Esophagus squamous epithelium (tissue), 4 donors: ENCODE measurements at regions not wholly inside any gene's neighbourhood (a gene's known extent, or its start where the extent isn't known, plus 50 kb on each side); places are given as distances from the start of the nearest gene placed in this dataset.

Source experiments
- POLR2A ChIP-seq, 4 donors: fragments of 450-650 bp; IDR thresholded peaks; one replicate each; pipeline ENCODE4 v1.6.1; 2017; ENCODE audit warnings: antibody characterized with exemption in 4 of 4, mild to moderate bottlenecking in 4 of 4, moderate library complexity in 3 of 4
- TF ChIP-seq, protein P1 (sequence below), 6 experiments: fragments of 450-650 bp in 4 of 6; fragments of 200-600 bp in 2 of 6; sonication (generic) in 2 of 6; IDR thresholded peaks; one replicate each; pipeline ENCODE4 v1.5.1; 2016 to 2019; ENCODE audit warnings: antibody characterized with exemption in 6 of 6, mild to moderate bottlenecking in 4 of 6, moderate library complexity in 4 of 6

DNA sequence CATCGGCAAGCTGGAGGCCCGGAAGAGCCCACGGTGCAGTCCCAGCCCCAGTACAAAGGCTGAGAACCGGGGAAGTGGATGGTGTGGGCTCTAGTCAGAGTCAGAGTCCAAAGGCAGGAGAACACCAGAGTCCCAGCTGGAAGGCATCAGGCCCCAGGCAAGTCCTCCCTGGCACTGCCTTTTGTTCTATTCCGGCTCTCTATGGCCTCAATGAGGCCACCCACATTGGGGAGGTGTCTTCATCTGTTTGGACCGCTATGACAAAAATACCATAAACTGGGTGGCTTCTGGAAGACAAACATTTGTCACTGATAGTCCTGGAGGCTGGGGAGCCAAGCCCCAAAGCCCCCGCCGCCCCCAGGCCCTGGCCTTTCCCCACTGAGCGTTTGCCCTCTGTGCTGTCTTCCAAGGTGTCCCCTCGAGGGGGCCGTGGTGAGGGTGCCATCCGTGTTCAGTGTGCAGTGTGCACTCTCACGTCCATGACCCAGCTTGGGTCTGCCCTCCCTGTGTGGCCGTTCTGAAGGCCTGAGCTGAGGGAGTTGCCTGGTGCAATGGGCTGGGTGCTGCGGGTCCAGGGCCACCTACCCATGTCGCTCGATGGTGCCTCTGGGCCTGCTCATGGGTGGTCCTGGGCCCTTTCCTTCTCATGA is 99.1 kb upstream of the PPP1R26 start:
- TF ChIP-seq, protein P1, sequence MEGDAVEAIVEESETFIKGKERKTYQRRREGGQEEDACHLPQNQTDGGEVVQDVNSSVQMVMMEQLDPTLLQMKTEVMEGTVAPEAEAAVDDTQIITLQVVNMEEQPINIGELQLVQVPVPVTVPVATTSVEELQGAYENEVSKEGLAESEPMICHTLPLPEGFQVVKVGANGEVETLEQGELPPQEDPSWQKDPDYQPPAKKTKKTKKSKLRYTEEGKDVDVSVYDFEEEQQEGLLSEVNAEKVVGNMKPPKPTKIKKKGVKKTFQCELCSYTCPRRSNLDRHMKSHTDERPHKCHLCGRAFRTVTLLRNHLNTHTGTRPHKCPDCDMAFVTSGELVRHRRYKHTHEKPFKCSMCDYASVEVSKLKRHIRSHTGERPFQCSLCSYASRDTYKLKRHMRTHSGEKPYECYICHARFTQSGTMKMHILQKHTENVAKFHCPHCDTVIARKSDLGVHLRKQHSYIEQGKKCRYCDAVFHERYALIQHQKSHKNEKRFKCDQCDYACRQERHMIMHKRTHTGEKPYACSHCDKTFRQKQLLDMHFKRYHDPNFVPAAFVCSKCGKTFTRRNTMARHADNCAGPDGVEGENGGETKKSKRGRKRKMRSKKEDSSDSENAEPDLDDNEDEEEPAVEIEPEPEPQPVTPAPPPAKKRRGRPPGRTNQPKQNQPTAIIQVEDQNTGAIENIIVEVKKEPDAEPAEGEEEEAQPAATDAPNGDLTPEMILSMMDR (IDR thresholded peaks at IDR 0.05), result no peak
- no peak for TF ChIP-seq POLR2A (IDR thresholded peaks at IDR 0.05)
